ENCODE measurements at regions not wholly inside any gene's neighbourhood (a gene's known extent, or its start where the extent isn't known, plus 50 kb on each side); places are given as distances from the start of the nearest gene placed in this dataset.

- DNase-seq, result no peak
These were observed 272.0 kb upstream of the GNAI1 start for GRCh38 chr7:79862447-79863210.

GRCh38 chr7:79855172-79855571 is 279.5 kb upstream of the GNAI1 start:
- DNase-seq, result no peak

- DNase-seq, result no peak
These were observed 280.0 kb upstream of the GNAI1 start for GRCh38 chr7:79854621-79855020.

- no peak for DNase-seq
These were observed 296.7 kb upstream of the GNAI1 start for GRCh38 chr7:79837915-79838314.

- no peak for DNase-seq
These were observed 301.0 kb upstream of the GNAI1 start for GRCh38 chr7:79833616-79834015.

- DNase-seq, result no peak
These were observed 305.8 kb upstream of the GNAI1 start for GRCh38 chr7:79828866-79829265.

- no peak for DNase-seq
These were observed 311.2 kb upstream of the GNAI1 start for GRCh38 chr7:79823246-79823951.

GRCh38 chr7:79822620-79823240 is 311.9 kb upstream of the GNAI1 start:
- no peak for DNase-seq

- peak; percentile 86 for DNase-seq
These were observed 314.2 kb upstream of the GNAI1 start for GRCh38 chr7:79820387-79820786.

GRCh38 chr7:79810916-79811315 is 323.7 kb upstream of the GNAI1 start:
- DNase-seq, result no peak

- DNase-seq, result no peak
These were observed 328.4 kb upstream of the GNAI1 start for GRCh38 chr7:79806161-79806734.

GRCh38 chr7:79790656-79791262 is 337.3 kb upstream of the MAGI2 start:
- no peak for DNase-seq

GRCh38 chr7:79789584-79790345 is 336.3 kb upstream of the MAGI2 start:
- DNase-seq, result no peak

GRCh38 chr7:79787623-79788022 is 334.2 kb upstream of the MAGI2 start:
- DNase-seq, result no peak

- no peak for DNase-seq
These were observed 333.6 kb upstream of the MAGI2 start for GRCh38 chr7:79787096-79787495.

- DNase-seq, result no peak
These were observed 332.7 kb upstream of the MAGI2 start for GRCh38 chr7:79786187-79786586.

GRCh38 chr7:79785556-79785955 is 332.1 kb upstream of the MAGI2 start:
- DNase-seq, result no peak

GRCh38 chr7:79782906-79783305 is 329.4 kb upstream of the MAGI2 start:
- DNase-seq, result no peak

- no peak for DNase-seq
These were observed 328.8 kb upstream of the MAGI2 start for GRCh38 chr7:79782256-79782655.

- no peak for DNase-seq
These were observed 328.2 kb upstream of the MAGI2 start for GRCh38 chr7:79781716-79782115.

- no peak for DNase-seq
These were observed 325.6 kb upstream of the MAGI2 start for GRCh38 chr7:79778786-79779770.

All from SHP77 treated with DMSO at 0.1 percent for 48 hours (cell line).